ENCODE measurements at regions not wholly inside any gene's neighbourhood (a gene's known extent, or its start where the extent isn't known, plus 50 kb on each side); places are given as distances from the start of the nearest gene placed in this dataset.

GRCh38 chr2:172279813-172280212 lies 147.6 kb upstream of the ITGA6 start:
- POLR2A ChIA-PET = no interaction called here
- intact Hi-C loops (cut with micrococcal nuclease) = no loop called here
- ATAC-seq (no peak), DNase-seq (ENCODE audit: low read depth, low spot score) (no peak)
- no peak for TF ChIP-seq ZFX (IDR thresholded peaks at IDR 0.05)
- TF ChIP-seq RAD21 (IDR thresholded peaks at IDR 0.05; ENCODE audit: low read depth) = peak; percentile 65
- peak in 1 of 3 experiments; percentile 33; a peak in 1 of 6 replicates for TF ChIP-seq CTCF (IDR thresholded peaks at IDR 0.05 in 2 of 3, conservative IDR thresholded peaks at IDR 0.05 in 1 of 3; ENCODE audit: borderline replicate concordance in 1 of 3, insufficient read depth in 1 of 3, low read depth in 2 of 3, low read length in 2 of 3)
- no peak overlapping the region for H3K4me3 ChIP-seq (replicated peaks in 1 of 2; ENCODE audit: low read depth in 1 of 2, low read length in 2 of 2)
- no peaks in the 10 kb centered on the region for H3K79me2 ChIP-seq (ENCODE audit: insufficient read depth, low read length)
- no peaks in the 10 kb centered on the region for H3K9me2 ChIP-seq (ENCODE audit: insufficient read depth)
- H3K9ac ChIP-seq (ENCODE audit: low read length) = no peak overlapping the region
- peak overlapping the region; percentile 37 for H2AFZ ChIP-seq (ENCODE audit: low read depth, low read length, poor library complexity, severe bottlenecking)
- no peaks in the 10 kb centered on the region for H3K36me3 ChIP-seq (ENCODE audit: control insufficient read depth in 1 of 2, insufficient read depth in 2 of 2, low read length in 2 of 2)
- no peak overlapping the region for H3K4me2 ChIP-seq (ENCODE audit: low read length)
- H4K20me1 ChIP-seq (ENCODE audit: insufficient read depth) = no peaks in the 10 kb centered on the region
- BruUV-seq (replicated peaks) = no TSS peak
- RAD21 ChIA-PET (ENCODE audit: low non-redundant PET in 1 of 2, low total read pairs in 2 of 2, uncharacterized antibody in 2 of 2, unreplicated experiment in 2 of 2) = no interaction called here
- no peaks in the 10 kb centered on the region for H3K27me3 ChIP-seq (ENCODE audit: insufficient read depth, low read length)
- H3K4me1 ChIP-seq (ENCODE audit: control insufficient read depth in 1 of 2, insufficient read depth in 2 of 2, low read length in 2 of 2) = peaks cover under 1 to 4% of the 10 kb centered on the region in 2 experiments; a peak in 2 of 4 replicates
- H3K27ac ChIP-seq (ENCODE audit: low read depth, low read length) = no peak overlapping the region
- 0 out of 4 replicates have a peak, but pooled peaks cover 0 to 3% of the 10 kb centered on the region in 2 experiments for H3K9me3 ChIP-seq (ENCODE audit: control insufficient read depth in 1 of 2, insufficient read depth in 1 of 2, low read depth in 1 of 2, low read length in 2 of 2)
- CTCF ChIA-PET = no interaction called here

DNA sequence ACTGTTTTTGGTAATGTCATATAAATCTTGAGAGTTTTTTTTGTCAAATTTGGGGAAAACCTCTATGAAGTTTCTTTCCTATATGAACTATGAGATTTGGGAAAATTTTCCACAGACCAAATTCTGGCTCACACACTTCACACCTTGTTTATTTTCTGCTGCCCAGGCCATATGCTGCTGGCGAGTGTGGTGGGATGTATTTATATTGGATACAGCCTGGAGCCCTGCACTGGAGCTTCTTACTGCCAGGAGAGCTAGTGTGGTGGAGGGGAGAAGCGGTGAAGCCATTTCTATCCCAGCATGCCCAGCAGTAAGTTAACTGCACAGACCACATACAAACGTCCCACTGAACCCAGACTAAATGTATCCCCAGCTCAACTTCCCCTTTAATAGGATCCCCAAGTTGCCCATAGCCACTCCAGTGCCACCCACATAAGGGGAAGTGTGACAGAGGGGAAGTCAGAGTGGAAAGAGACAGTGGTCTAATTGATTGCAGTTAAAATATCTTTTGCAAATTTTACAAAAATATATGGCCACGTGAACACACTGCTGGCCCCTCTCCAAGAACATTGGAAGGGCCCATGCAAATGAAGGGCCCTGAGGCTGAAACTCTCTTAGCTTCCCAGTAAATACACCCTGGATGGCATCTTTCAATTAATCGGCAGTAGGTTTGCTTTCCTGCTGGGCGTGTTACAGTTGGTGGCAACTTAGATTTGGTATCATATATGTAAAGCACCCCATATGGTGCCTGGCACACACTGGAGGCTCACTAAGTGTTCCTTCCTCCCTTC lies 146.6 kb upstream of the ITGA6 start:
- BruUV-seq (replicated peaks) = no TSS peak
- Histone ChIP-seq H3K4me2 (ENCODE audit: low read length) (no peak overlapping the region), H3K9ac (ENCODE audit: low read length) (no peak overlapping the region), H3K9me3 (ENCODE audit: control insufficient read depth in 1 of 2, insufficient read depth in 1 of 2, low read depth in 1 of 2, low read length in 2 of 2) (0 out of 4 replicates have a peak, but pooled peaks cover 0 to 3% of the 10 kb centered on the region in 2 experiments), H4K20me1 (ENCODE audit: insufficient read depth) (no peaks in the 10 kb centered on the region), H3K27ac (ENCODE audit: low read depth, low read length) (no peak overlapping the region), H2AFZ (ENCODE audit: low read depth, low read length, poor library complexity, severe bottlenecking) (peak overlapping the region; percentile 46), H3K36me3 (ENCODE audit: control insufficient read depth in 1 of 2, insufficient read depth in 2 of 2, low read length in 2 of 2) (no peaks in the 10 kb centered on the region), H3K4me3 (replicated peaks in 1 of 2; ENCODE audit: low read depth in 1 of 2, low read length in 2 of 2) (no peak overlapping the region), H3K9me2 (ENCODE audit: insufficient read depth) (no peaks in the 10 kb centered on the region), H3K27me3 (ENCODE audit: insufficient read depth, low read length) (no peaks in the 10 kb centered on the region), H3K4me1 (ENCODE audit: control insufficient read depth in 1 of 2, insufficient read depth in 2 of 2, low read length in 2 of 2) (peaks cover 7 to 13% of the 10 kb centered on the region in 2 experiments), H3K79me2 (ENCODE audit: insufficient read depth, low read length) (no peaks in the 10 kb centered on the region)
- ChIA-PET RAD21 (ENCODE audit: low non-redundant PET in 1 of 2, low total read pairs in 2 of 2, uncharacterized antibody in 2 of 2, unreplicated experiment in 2 of 2) (no interaction called here), POLR2A (no interaction called here), CTCF (interaction anchor here (1.4 kb wide), 1 partner anchor 181 kb away, joined by 6 read pairs; no protein-coding TSS in a partner anchor)
- DNase-seq (ENCODE audit: low read depth, low spot score) (no peak), ATAC-seq (no peak)
- intact Hi-C loops (cut with micrococcal nuclease) = no loop called here
- TF ChIP-seq CTCF (IDR thresholded peaks at IDR 0.05 in 2 of 3, conservative IDR thresholded peaks at IDR 0.05 in 1 of 3; ENCODE audit: borderline replicate concordance in 1 of 3, insufficient read depth in 1 of 3, low read depth in 2 of 3, low read length in 2 of 3) (no peak), SRF (IDR thresholded peaks at IDR 0.05; ENCODE audit: low read depth) (no peak), EZH2phosphoT487 (IDR thresholded peaks at IDR 0.05; ENCODE audit: borderline replicate concordance) (no peak), EZH2 (IDR thresholded peaks at IDR 0.05) (no peak), ZBTB33 (IDR thresholded peaks at IDR 0.05; ENCODE audit: extremely low read depth, insufficient replicate concordance, low read length) (no peak), RAD21 (IDR thresholded peaks at IDR 0.05; ENCODE audit: low read depth) (no peak), ZNF274 (IDR thresholded peaks at IDR 0.05; ENCODE audit: low read depth, low read length) (no peak), POLR2A (IDR thresholded peaks at IDR 0.05; ENCODE audit: borderline replicate concordance, extremely low read depth, insufficient read depth, insufficient read length) (no peak)

Measured in HCT116 (cell line).